Erythroblast (primary cell): ENCODE measurements at regions not wholly inside any gene's neighbourhood (a gene's known extent, or its start where the extent isn't known, plus 50 kb on each side); places are given as distances from the start of the nearest gene placed in this dataset.

Experiments
- GATA1 ChIP-seq: IDR thresholded peaks from 2 replicates; pipeline ENCODE4 v1.6.1; 2011; ENCODE audit warnings: low read depth, mild to moderate bottlenecking, control low read depth, low read length, moderate library complexity
- POLR2A ChIP-seq: IDR thresholded peaks from 2 replicates; pipeline ENCODE4 v1.6.1; 2011; ENCODE audit warnings: mild to moderate bottlenecking, low read length

DNA sequence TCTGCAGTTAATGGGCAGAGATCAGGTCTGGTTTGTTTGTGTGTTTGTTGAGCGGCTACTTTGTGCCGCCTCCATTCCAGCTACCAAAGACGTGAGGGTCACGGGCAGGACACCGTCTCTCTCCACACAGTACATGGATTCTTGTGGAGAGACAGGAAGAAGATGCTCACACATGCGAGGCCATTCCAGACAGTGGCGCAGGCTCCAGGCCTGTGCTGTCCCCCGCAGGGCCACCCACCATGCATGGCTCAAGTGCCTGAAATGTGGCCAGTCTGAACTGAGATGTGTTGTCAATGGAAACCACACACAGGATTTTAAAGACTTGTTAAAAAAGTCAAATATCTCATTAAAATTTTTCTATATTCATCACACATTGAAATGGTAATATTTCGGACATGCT lies 848.3 kb downstream of the TBC1D22A start:
- TF ChIP-seq POLR2A (no peak), GATA1 (no peak)
